ENCODE measurements at regions not wholly inside any gene's neighbourhood (a gene's known extent, or its start where the extent isn't known, plus 50 kb on each side); places are given as distances from the start of the nearest gene placed in this dataset.

DNA sequence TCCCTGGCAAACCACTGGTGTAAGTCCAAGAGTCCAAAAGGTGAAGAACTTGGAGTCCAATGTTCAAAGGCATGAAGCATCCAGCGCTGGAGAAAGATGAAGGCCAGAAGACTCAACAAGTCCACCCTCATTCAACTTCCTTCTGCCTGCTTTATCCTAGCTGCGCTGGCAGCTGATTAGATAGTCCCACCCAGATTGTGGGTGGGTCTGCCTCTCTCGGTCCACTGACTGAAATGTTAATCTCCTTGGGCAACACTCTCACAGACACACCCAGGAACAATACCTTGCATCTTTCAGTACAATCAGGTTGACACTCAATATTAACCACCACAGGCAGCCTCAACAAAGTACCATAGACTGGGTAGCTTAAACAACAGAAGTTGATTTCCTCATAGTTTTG, 245.9 kb upstream of the IGF1R start:
- Mint-ChIP-seq H3K4me1 (no peaks in the 10 kb centered on the region), H3K4me3 (no peak overlapping the region), H3K36me3 (no peaks in the 10 kb centered on the region), H3K27ac (no peak overlapping the region), H3K27me3 (peaks cover 9 to 13% of the 10 kb centered on the region in 2 donors), H3K9me3 (no peaks in the 10 kb centered on the region)
- no peak for DNase-seq
- ATAC-seq (replicated peaks) = no peak

DNA sequence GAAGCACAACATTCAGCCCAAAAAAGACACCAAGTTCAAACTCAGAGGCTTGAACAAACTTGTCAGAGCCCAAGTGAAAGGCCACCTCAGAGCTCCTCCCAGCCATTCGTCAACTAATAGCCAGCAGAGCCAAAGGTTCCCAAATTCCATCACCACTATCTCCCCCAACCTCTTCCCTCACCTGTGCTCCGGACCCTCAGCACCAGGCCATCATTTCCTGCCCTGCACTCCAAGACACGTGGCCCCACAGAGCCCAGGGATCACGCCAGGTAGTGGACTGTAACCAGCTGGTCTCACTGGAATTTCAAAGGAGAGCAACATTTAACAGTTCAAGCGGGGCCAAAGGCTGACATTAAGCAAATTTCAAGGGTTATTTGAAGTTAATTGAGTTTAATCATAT, 245.2 kb upstream of the IGF1R start:
- DNase-seq (no peak), ATAC-seq (replicated peaks) (no peak)
- no peaks in the 10 kb centered on the region for H3K9me3 Mint-ChIP-seq

DNA sequence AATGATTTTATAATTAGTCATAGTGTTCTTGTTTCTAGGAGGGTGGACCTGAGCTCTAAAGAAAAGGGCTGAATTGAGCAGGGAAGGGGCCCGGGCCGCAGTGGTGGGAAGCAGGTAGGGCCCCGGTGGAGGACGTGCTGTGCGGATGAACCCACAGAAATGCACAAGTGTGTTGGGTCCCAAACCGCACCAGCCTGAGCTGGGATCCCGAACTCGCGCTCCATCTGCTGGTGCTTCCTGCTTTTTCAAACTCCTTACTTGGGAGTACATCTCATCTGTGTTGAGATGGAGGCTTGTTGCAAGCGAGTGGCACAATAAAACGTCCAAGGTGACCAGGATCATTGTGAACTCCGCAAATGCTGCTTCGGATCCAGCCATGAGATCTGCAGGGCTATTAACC, 244.8 kb upstream of the IGF1R start:
- Mint-ChIP-seq H3K4me1 (no peaks in the 10 kb centered on the region), H3K36me3 (no peaks in the 10 kb centered on the region), H3K27me3 (peaks cover 8 to 11% of the 10 kb centered on the region in 2 donors), H3K4me3 (no peak overlapping the region), H3K27ac (no peak overlapping the region), H3K9me3 (no peaks in the 10 kb centered on the region)
- no peak for DNase-seq
- no peak for ATAC-seq (replicated peaks)

More for the DNA sequence above, 245.2 kb upstream of the IGF1R start:
- H3K4me1 Mint-ChIP-seq = no peaks in the 10 kb centered on the region
- peaks cover 9 to 13% of the 10 kb centered on the region in 2 donors for H3K27me3 Mint-ChIP-seq
- no peak overlapping the region for H3K27ac Mint-ChIP-seq
- no peak overlapping the region for H3K4me3 Mint-ChIP-seq
- H3K36me3 Mint-ChIP-seq = no peaks in the 10 kb centered on the region

DNA sequence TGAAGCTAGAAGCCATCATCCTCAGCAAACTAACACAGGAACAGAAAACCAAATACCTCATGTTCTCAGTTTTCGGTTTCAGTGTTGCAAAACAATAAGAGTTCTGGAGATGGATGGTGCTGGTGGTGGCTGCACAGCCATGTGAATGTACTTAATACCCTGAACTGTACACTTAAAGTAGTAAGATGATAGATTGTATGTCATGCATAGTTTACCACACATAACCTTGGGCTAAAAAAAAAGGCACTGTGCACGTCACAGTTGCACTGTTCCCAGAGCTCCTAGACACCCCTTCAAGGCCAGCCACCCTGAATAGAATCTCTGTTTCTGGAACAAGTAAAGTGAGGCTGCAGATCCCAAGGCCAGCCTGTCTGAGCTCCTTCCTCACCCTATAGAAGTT, 243.3 kb upstream of the IGF1R start:
- no peaks in the 10 kb centered on the region for H3K4me1 Mint-ChIP-seq
- no peak overlapping the region for H3K27ac Mint-ChIP-seq
- H3K9me3 Mint-ChIP-seq = no peaks in the 10 kb centered on the region
- DNase-seq = no peak
- peaks cover 4 to 8% of the 10 kb centered on the region in 2 donors for H3K27me3 Mint-ChIP-seq
- peaks cover 0 to 2% of the 10 kb centered on the region in 2 donors for H3K36me3 Mint-ChIP-seq
- no peak for ATAC-seq (replicated peaks)
- H3K4me3 Mint-ChIP-seq = no peak overlapping the region

DNA sequence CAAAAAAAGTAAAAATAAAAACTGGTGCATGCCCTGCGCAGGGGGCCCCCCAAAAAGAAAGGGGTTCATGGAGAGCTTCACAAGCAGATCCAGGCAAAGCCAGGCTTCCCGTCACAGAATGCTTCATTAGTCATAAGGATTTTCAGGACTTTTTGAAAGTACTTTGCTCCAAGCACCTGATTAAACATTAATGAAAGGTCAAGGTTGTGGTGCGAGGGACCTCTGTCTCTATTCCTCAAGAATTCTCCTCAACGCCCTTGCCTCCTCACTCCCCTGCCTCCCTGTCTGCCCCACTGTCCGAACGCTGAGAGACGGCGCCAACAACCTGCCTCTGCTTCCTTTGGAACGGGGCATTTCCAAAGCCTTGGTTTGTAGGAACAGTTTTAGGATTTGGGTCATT, 240.1 kb upstream of the IGF1R start:
- no peak overlapping the region for H3K27ac Mint-ChIP-seq
- no peaks in the 10 kb centered on the region for H3K4me1 Mint-ChIP-seq
- peaks cover 4 to 8% of the 10 kb centered on the region in 2 donors for H3K27me3 Mint-ChIP-seq
- no peak overlapping the region for H3K4me3 Mint-ChIP-seq
- H3K9me3 Mint-ChIP-seq = no peaks in the 10 kb centered on the region
- ATAC-seq (replicated peaks) (no peak), DNase-seq (no peak)
- peaks cover 0 to 2% of the 10 kb centered on the region in 2 donors for H3K36me3 Mint-ChIP-seq

DNA sequence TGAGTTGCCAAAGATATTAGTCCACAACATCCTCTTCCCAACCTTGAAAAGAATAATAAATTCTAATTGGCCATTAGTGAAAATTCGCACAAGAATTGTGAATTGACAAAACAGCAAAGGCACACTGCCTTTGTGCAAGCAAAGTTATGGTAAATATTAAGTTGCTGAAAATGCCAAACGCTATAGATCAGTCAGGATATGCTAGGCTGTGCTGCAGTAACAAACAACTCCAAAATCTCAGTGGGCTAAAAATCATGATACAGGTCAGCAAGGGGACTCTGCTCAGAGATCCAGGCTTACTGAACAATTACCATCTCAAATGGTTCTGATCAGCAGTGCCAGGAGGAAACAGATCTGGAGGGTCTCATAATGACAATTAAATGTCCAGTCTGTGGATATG, 238.0 kb upstream of the IGF1R start:
- peaks cover 0 to 2% of the 10 kb centered on the region in 2 donors for H3K36me3 Mint-ChIP-seq
- H3K27me3 Mint-ChIP-seq = peaks cover 4 to 10% of the 10 kb centered on the region in 2 donors
- ATAC-seq (replicated peaks) = no peak
- no peak overlapping the region for H3K27ac Mint-ChIP-seq
- DNase-seq = no peak
- no peaks in the 10 kb centered on the region for H3K4me1 Mint-ChIP-seq
- H3K9me3 Mint-ChIP-seq = no peaks in the 10 kb centered on the region
- H3K4me3 Mint-ChIP-seq = no peak overlapping the region

DNA sequence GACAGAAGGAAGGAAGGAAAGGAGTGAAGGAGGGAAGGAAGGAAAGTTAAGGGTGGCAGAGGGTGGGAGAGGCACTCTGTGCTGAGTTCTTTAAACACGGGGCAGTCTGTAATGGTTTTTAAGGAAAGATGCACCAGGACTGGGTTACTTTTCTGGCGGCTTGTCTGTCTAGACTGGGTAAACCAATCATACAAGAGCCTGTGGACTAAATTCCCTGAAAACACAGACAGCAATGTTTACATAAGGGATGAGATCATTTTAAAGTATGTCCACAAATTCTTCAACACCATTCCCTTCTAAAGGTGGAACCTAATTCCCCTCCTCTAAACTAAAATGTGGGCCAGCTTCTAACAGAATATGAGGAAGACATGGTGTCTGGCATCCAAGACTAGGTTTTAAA, 235.5 kb upstream of the IGF1R start:
- no peak for ATAC-seq (replicated peaks)
- DNase-seq = no peak
- Mint-ChIP-seq H3K4me3 (no peak overlapping the region), H3K36me3 (peaks cover 0 to 2% of the 10 kb centered on the region in 2 donors), H3K27me3 (peaks cover 4 to 7% of the 10 kb centered on the region in 2 donors), H3K9me3 (no peaks in the 10 kb centered on the region), H3K4me1 (peaks cover 0 to 2% of the 10 kb centered on the region in 2 donors), H3K27ac (no peak overlapping the region)

DNA sequence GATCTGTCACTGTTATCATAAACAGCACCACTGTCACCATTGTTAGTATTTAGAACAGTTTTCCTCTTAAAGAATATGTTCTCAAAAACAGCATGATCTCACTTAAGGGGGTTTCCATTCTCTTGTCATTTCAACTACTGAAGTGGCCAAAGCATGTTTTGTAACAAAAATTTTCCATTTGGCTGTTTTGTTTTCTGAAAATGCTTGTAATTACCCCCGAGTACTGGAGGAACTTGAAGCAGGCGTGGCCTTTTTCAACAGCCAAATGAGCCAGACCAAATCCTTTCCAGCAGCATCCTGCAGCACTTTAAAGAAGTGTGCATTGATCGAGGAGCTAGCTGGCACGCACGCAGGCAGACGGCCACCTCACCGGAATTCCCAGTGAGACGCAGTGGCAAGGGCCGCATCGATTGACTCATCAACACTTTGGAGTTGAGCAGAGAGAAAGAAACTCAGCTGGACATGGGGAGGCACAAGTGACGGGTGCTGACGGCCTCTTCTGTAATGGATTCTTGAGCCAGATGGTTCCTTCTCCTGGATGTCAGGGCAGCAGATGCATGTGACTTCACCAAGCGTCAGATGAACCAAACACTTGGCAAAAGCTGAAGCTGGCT, 234.3 kb upstream of the IGF1R start:
- Mint-ChIP-seq H3K4me3 (no peak overlapping the region), H3K36me3 (peaks cover 0 to 2% of the 10 kb centered on the region in 2 donors), H3K4me1 (peaks cover 0 to 2% of the 10 kb centered on the region in 2 donors), H3K27me3 (peaks cover 10 to 11% of the 10 kb centered on the region in 2 donors), H3K9me3 (no peaks in the 10 kb centered on the region), H3K27ac (no peak overlapping the region)
- ATAC-seq (replicated peaks) (no peak), DNase-seq (no peak)

DNA sequence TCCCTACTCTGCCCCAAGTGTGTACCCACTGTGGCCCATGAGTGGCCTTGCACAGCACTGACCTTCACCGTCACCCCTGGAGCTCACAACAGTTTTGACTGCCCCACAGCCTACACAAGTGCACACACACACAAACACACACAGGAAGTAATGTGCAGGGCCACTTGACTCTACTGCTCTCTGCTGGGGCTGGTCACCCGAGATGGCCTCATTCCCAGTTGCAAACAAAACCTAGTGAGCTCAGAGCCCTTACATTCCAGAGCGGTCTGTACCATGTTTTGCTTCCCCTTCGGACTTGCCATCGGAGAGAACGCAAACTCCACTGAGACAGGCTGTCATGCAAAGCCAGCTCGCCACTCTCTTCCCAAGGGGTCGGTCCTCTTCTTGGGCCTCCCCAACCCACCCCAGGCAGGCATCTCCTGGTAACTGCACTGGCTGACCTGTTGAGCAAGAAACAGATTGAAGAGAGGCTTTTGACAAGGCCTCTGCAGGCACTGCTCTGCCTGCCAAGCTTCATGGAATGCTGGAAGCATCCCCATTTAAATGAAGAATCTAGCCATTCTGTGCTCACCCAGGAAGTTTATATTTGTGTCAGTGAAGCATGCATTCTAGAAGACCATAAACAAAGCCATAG, 232.0 kb upstream of the IGF1R start:
- peaks cover 28 to 29% of the 10 kb centered on the region in 2 donors for H3K27me3 Mint-ChIP-seq
- no peak for DNase-seq
- no peak overlapping the region for H3K4me3 Mint-ChIP-seq
- no peak for ATAC-seq (replicated peaks)
- no peaks in the 10 kb centered on the region for H3K36me3 Mint-ChIP-seq
- H3K9me3 Mint-ChIP-seq = no peaks in the 10 kb centered on the region
- no peak overlapping the region for H3K27ac Mint-ChIP-seq
- H3K4me1 Mint-ChIP-seq = peaks cover 3 to 5% of the 10 kb centered on the region in 2 donors

DNA sequence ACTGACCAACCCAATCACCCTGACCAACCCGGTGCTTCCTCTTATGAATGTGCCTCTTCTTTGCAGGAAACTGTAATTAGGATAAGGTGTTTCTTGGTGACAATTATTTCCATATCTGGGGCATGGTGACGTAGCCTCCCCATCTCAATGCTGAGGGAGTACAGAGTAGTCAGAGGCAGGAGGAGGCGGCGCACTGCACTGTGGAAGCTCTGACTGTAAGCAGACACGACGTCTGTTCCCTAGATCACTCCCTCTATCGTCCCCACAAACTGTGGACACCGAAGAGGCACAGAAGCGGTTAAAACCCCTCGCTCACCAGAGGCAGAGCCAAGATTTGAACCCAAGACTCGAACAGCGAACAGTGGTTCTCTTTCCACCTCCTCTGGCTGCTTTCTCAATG, 231.0 kb upstream of the IGF1R start:
- H3K4me3 Mint-ChIP-seq = no peak overlapping the region
- H3K27me3 Mint-ChIP-seq = peaks cover 35 to 37% of the 10 kb centered on the region in 2 donors
- DNase-seq (no peak), ATAC-seq (replicated peaks) (no peak)
- peaks cover 9 to 10% of the 10 kb centered on the region in 2 donors for H3K4me1 Mint-ChIP-seq
- no peaks in the 10 kb centered on the region for H3K9me3 Mint-ChIP-seq
- H3K27ac Mint-ChIP-seq = no peak overlapping the region
- no peaks in the 10 kb centered on the region for H3K36me3 Mint-ChIP-seq

DNA sequence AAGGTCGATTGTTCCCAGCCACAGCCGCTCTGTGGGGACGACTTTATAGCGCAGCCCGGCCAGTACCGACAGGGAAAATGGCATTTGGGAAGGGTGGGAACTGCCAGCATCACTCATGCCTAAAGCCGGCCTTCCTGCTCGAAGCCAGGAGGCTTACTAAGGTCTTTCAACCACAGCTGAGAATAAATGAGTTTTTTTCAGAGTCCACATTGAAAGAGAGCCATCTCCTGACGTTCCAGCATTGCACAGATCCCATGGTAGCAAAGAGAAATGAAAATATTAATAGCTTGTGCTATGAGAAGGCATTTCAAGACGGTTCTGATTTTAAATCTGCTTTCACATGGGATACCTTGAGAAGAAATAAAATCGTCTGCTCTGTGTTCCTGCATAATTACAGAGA, 230.2 kb upstream of the IGF1R start:
- H3K36me3 Mint-ChIP-seq = no peaks in the 10 kb centered on the region
- H3K4me3 Mint-ChIP-seq = no peak overlapping the region
- H3K4me1 Mint-ChIP-seq = peaks cover 9 to 10% of the 10 kb centered on the region in 2 donors
- H3K27me3 Mint-ChIP-seq = peaks cover 43 to 45% of the 10 kb centered on the region in 2 donors
- H3K27ac Mint-ChIP-seq = no peak overlapping the region
- DNase-seq (no peak), ATAC-seq (replicated peaks) (no peak)
- H3K9me3 Mint-ChIP-seq = no peaks in the 10 kb centered on the region

DNA sequence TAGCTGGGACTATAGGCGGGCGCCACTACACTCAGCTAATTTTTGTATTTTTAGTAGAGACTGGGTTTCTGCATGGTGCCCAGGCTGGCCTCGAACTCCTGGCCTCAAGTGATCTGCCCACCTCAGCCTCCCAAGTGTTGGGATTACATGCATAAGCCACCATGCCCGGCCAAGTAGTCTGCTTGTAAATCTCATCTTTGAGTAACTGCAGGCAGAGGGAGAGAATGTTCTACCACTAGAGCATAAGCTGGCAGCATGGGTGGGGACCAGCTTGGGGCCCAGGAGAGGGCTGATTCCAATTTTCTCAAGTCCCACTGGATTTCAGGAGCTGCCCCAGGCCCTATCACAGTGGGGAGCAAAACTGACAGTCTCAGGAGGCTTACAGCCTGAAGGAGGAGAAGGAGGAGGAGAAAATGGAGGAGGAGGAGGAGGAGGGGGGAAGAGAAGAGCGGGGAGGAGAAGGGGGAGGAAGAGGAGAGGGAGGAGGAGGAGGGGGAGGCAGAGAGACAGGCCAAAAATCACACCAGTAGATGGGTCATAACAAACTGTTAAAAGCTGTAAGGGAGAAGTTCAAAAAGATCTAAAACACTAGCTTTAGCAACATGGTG, 229.1 kb upstream of the IGF1R start:
- Mint-ChIP-seq H3K9me3 (no peaks in the 10 kb centered on the region), H3K4me3 (no peak overlapping the region), H3K36me3 (no peaks in the 10 kb centered on the region), H3K27ac (no peak overlapping the region), H3K4me1 (peaks cover 9 to 10% of the 10 kb centered on the region in 2 donors), H3K27me3 (peaks cover 46 to 49% of the 10 kb centered on the region in 2 donors)
- ATAC-seq (replicated peaks) = no peak
- no peak for DNase-seq

DNA sequence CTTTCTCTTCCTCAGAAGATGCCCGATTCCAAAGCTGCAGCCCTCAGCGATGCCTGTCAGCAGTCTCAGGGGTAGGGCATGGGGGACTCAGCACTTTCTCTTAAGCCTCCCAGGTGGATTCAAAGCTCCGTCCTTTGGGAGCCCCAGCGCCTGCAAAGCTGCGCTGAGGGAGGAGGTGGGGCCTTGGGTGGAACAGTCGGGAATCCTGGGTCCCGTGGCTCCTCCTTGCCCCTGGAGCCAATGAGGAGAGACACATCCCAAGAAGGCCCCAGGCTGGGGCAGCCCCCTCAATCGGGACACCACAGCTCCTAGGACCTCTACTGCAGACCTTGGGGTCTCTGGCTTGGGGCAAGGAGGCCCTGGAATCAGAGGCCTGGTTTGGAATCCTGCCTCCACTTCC, 227.5 kb upstream of the IGF1R start:
- H3K4me3 Mint-ChIP-seq = no peak overlapping the region
- no peaks in the 10 kb centered on the region for H3K9me3 Mint-ChIP-seq
- H3K36me3 Mint-ChIP-seq = no peaks in the 10 kb centered on the region
- H3K27ac Mint-ChIP-seq = no peak overlapping the region
- H3K4me1 Mint-ChIP-seq = peaks cover 9 to 10% of the 10 kb centered on the region in 2 donors
- H3K27me3 Mint-ChIP-seq = peaks cover 50 to 55% of the 10 kb centered on the region in 2 donors
- no peak for ATAC-seq (replicated peaks)
- DNase-seq = no peak

DNA sequence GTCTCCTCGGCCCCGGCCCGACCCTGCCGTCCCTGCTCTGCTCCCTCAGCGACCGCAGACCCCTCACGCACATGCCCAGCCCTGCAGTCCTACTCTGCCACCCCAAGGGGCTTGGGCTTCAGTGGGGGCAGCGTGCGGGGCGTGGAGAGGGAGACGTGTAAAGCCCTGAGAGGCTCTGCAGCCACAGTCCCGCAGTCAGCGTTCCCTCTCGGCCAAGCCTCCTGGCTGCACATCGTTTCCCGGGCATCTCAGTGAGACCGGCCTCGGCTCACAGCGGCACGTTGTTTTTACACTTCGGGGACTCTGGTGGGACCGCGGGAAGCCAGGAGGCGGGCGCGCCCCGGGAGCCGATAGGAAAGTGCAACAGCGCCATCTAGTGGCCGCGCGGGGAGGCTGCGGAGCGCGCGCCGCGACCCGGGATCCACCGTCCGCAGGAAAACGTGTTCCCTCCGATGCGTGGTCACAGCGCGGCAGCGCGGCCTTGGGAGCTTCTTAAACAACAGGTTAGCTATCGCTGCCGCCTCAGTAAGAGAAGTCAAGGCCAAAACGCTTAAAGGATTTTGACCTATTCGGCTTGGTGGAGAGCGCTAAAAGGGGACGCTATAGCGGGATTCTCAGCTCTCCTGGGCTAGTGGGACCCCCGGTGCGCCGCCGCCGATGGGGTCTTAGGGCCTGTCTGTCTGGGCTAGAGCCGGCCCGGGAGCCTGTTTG, 226.8 kb upstream of the IGF1R start:
- Mint-ChIP-seq H3K27ac (peak overlapping the region; percentile 65), H3K27me3 (peaks cover 54 to 60% of the 10 kb centered on the region in 2 donors), H3K9me3 (no peaks in the 10 kb centered on the region), H3K4me3 (peak overlapping the region; percentile 10 to 49), H3K36me3 (no peaks in the 10 kb centered on the region), H3K4me1 (peaks cover 9 to 10% of the 10 kb centered on the region in 2 donors)
- DNase-seq = peak; percentile 27
- peak; percentile 69 to 81 for ATAC-seq (replicated peaks)

Measured in stimulated activated naive B cell treated with anti-CD40 and anti-IgM and Interleukin-4, amounts not matched to agents 10 μg/mL and 1 μg/mL and 100 μg/mL, for 72 hours (primary cell).